VCaP (cell line): ENCODE measurements at regions not wholly inside any gene's neighbourhood (a gene's known extent, or its start where the extent isn't known, plus 50 kb on each side); places are given as distances from the start of the nearest gene placed in this dataset.
"Not testable (repeated sequence)": the region's sequence is repeated elsewhere in the genome, so short reads cannot be mapped to it uniquely, and the experiment has no call there.

ENCODE experiments used
- H3K27ac ChIP-seq: fragments of 450-650 bp; 2 replicates; pipeline ENCODE4 v1.5.1; 2017
- TF ChIP-seq, protein P1 (sequence below): fragments of 450-650 bp; conservative IDR thresholded peaks from 2 replicates; pipeline ENCODE4 v1.5.1; 2017; ENCODE audit warnings: mild to moderate bottlenecking, moderate library complexity

DNA sequence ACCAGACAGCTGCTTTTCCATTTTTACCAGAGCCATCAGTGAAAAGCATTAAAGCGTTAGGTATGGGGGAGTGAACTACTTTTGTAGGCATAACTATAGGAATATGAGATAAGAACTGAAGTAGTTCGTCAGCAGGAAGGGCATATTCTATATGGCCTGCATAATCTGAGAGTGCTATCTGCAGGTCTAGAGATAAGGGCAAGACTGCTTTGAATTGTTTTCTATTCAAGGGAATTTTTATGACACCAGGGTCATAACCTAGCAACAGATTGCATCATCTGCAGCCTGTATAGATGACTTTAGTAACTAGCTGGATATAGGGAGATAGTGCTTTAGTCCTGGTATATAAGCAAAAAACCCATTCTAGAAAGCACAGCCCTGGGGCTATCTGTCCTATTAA, 437.3 kb upstream of the HTR1E start:
- TF ChIP-seq, protein P1, sequence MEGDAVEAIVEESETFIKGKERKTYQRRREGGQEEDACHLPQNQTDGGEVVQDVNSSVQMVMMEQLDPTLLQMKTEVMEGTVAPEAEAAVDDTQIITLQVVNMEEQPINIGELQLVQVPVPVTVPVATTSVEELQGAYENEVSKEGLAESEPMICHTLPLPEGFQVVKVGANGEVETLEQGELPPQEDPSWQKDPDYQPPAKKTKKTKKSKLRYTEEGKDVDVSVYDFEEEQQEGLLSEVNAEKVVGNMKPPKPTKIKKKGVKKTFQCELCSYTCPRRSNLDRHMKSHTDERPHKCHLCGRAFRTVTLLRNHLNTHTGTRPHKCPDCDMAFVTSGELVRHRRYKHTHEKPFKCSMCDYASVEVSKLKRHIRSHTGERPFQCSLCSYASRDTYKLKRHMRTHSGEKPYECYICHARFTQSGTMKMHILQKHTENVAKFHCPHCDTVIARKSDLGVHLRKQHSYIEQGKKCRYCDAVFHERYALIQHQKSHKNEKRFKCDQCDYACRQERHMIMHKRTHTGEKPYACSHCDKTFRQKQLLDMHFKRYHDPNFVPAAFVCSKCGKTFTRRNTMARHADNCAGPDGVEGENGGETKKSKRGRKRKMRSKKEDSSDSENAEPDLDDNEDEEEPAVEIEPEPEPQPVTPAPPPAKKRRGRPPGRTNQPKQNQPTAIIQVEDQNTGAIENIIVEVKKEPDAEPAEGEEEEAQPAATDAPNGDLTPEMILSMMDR = no peak
- H3K27ac ChIP-seq = no peak overlapping the region

DNA sequence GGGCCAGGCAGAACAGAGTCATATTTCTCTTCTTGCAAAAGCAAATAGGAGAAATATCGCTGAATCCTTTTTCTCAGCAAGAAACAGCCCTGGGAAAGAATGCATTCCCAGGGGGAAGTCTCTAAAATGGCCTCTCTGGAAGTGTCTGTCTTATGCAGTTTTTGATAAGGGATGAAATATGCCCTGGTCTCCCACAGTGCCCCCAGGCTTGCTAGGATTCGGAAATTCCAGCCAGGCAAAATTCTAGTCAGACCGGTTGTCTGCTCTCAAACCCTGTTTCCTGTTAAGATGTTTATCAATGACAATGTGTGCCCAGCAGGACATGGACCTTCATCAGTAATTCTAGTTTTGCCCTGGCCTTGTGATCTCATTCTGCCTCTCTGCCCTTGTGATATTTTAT, 448.3 kb upstream of the HTR1E start:
- H3K27ac ChIP-seq = not testable (repeated sequence)

DNA sequence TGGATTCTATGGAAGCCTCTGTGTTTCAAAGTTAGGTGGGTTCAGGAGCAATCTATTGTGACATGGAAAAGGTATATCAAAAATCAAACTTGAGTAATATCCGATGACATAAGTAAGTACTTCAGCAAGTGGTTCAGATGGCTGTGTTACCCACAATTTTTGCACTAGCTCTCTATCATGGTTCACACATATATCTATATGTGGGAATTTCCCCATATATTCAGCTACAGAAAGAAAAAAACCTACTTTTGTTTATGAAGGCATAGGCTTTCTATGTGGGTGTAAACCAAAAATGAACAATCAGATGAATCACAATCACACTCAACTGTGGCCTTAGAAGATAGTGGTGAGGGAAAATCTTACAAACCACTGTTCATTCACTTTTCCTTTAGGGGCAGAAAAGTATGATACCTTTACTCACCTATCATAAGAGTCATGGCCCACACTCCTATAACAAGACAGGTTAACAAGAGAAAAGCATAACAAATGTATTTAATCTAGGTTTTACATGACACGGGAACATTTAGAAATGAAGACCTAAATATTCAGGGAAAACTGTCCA, 449.6 kb upstream of the HTR1E start:
- TF ChIP-seq, protein P1 = no peak
- no peak overlapping the region for H3K27ac ChIP-seq

DNA sequence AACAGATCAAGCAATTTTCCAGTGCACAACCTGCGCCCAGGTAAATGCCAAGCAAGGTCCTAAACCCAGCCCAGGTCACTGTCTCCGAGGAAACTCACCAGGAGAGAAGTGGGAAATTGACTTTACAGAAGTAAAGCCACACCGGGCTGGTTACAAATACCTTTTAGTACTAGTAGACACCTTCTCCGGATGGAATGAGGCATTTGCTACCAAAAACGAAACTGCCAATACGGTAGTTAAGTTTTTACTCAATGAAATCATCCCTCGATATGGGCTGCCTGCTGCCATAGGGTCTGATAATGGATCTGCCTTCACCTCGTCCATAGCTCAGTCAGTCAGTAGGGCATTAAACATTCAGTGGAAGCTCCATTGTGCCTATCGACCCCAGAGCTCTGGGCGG, 459.0 kb upstream of the HTR1E start:
- H3K27ac ChIP-seq = not testable (repeated sequence)

DNA sequence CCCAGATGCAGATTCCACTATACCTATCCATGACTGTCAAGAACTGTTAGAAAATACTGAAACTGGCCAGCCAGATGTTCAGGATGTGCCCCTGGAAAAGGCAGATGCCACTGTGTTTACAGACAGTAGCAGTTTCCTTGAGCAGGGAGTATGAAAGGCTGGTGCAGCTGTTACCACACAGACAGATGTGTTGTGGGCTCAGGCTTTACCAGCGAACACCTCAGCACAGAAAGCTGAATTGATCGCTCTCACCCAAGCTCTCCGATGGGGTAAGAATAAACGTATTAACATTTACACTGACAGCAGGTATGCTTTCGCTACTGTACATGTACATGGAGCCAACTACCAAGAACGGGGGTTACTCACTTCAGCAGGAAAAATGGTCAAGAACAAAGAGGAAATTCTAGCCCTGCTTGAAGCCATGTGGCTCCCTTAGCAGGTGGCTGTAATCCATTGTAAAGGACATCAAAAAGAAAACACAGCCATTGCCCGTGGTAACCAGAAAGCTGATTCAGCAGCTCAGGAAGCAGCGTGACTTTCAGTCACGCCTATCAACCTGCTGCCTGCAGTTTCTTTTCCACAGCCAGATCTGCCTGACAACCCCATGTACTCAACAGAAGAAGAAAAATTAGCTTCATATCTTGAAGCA, 459.7 kb upstream of the HTR1E start:
- TF ChIP-seq, protein P1 = no peak
- H3K27ac ChIP-seq = no peak overlapping the region

DNA sequence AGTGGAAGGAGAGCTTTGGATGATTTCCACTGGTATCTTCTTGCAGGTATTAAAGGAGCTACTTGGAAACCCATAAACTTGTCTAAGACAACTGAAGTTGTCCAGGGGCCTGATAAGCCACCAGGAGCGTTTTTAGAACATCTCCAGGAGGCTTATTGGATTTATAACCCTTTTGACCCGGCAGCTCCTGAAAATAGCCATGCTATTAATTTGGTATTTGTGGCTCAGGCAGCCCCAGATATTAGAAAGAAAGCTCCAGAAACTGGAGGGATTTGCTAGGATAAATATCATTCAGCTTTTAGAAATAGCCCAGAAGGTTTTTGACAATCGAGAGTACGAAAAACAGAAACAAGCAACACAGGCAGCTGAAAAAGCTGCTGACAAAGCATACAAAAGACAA, 461.0 kb upstream of the HTR1E start:
- TF ChIP-seq, protein P1 = no peak
- no peak overlapping the region for H3K27ac ChIP-seq

DNA sequence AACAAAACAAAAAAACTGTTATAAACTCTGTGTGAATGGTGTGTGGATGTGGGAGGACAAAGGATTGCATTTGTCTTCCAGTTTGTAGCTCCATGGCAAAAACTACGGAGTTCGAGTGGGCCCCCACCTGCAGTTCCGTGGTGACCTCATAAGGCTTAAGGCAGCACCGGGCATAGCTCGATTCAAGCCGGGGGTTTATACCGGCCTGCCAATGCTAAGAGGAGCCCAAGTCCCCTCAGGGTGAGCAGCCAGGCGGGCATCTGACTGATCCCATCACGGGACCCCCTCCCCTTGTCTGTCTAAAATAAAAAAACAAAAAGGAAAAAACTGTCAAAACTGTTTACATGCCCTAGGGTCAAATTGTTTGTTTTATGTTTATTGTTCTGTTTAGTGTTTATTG, 463.2 kb upstream of the HTR1E start:
- TF ChIP-seq, protein P1 = no peak
- H3K27ac ChIP-seq = no peak overlapping the region

DNA sequence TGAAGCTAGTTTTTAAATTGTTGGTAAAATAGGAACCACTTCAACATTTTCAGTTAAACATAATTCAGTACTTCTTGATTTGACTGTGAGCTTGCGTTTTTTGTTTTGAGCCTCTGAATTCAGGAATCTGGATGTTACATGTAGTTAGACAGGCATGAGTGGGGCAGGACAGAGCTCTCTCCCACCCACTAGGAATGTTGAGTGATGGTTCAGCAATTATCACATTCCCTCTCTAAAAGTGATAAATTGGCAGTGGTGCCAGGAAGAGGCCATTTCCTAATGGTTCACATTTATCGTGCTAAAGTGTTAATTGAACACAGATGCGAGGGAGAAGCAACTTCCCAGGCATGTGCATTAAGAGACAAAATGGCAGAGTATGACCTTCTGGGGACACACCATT, 465.5 kb upstream of the HTR1E start:
- H3K27ac ChIP-seq = no peak overlapping the region
- TF ChIP-seq, protein P1 = no peak

DNA sequence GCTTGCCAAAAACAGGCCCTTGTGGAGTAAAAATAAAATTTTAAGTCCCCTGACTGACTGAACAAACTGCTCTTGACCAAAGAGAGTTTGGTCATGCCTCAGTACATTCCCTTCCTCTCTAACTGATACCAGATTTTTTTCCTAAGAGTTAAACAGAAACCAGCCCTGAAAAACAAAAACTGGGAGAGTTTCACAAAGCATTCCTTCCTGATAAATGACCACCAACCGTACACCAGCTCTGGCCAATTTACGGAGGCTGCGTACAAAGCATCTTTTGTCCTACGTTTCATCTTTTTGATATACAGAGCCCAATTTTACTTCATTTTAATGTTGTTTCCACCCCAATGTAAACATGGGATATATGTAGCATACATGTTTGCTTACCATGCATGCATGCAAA, 477.4 kb upstream of the HTR1E start:
- TF ChIP-seq, protein P1 = no peak
- H3K27ac ChIP-seq = no peak overlapping the region
